Neural progenitor cell (in vitro differentiated cells): ENCODE measurements at regions not wholly inside any gene's neighbourhood (a gene's known extent, or its start where the extent isn't known, plus 50 kb on each side); places are given as distances from the start of the nearest gene placed in this dataset.
A peak's percentile ranks its signal among the peaks of the same experiment; 100 is the strongest.

Experiments used
- DNase-seq: peaks from one replicate; pipeline ENCODE4 v3.0.0-alpha.2; 2016; ENCODE audit warnings: low spot score
- H2AFZ ChIP-seq: fragments of 200-600 bp; sonication (generic); replicated peaks from 2 replicates; pipeline ENCODE4 v1.6.1; 2016; ENCODE audit warnings: antibody characterized with exemption
- H3F3A ChIP-seq: fragments of 200-600 bp; sonication (generic); 2 replicates; pipeline ENCODE4 v1.6.1; 2016; ENCODE audit warnings: antibody characterized with exemption, low read depth
- H3K27ac ChIP-seq: fragments of 200-600 bp; sonication (generic); 2 replicates; pipeline ENCODE4 v1.5.1; 2016; ENCODE audit warnings: mild to moderate bottlenecking
- H3K27me3 ChIP-seq: fragments of 200-600 bp; sonication (generic); 2 replicates; pipeline ENCODE4 v1.6.1; 2016; ENCODE audit warnings: mild to moderate bottlenecking, moderate library complexity
- H3K36me3 ChIP-seq: fragments of 200-600 bp; sonication (generic); 2 replicates; pipeline ENCODE4 v1.5.1; 2016
- H3K4me1 ChIP-seq: fragments of 200-600 bp; sonication (generic); 2 replicates; pipeline ENCODE4 v1.6.1; 2016; ENCODE audit warnings: mixed run types
- H3K4me2 ChIP-seq: fragments of 200-600 bp; sonication (generic); 2 replicates; pipeline ENCODE4 v1.6.1; 2016
- H3K4me3 ChIP-seq: fragments of 200-600 bp; sonication (generic); 2 replicates; pipeline ENCODE4 v1.5.1; 2016
- H3K79me2 ChIP-seq: fragments of 200-600 bp; sonication (generic); 2 replicates; pipeline ENCODE4 v1.6.1; 2016; ENCODE audit warnings: low read depth
- H3K9ac ChIP-seq: fragments of 200-600 bp; sonication (generic); 2 replicates; pipeline ENCODE4 v1.6.1; 2016
- H3K9me3 ChIP-seq: fragments of 200-600 bp; sonication (generic); 2 replicates; pipeline ENCODE4 v1.5.1; 2016; ENCODE audit warnings: low read depth
- H4K20me1 ChIP-seq: fragments of 200-600 bp; sonication (generic); 2 replicates; pipeline ENCODE4 v1.6.1; 2016; ENCODE audit warnings: low read depth
- H3K27ac Mint-ChIP-seq: 3 replicates; pipeline ENCODE4 v1.8.0; 2021; ENCODE audit warnings: mixed read lengths
- H3K27me3 Mint-ChIP-seq: 2 replicates; pipeline ENCODE4 v1.8.0; 2022; ENCODE audit warnings: low read depth, mild to moderate bottlenecking, inconsistent platforms, moderate library complexity, mixed read lengths; ENCODE audit not compliant: insufficient read depth
- H3K36me3 Mint-ChIP-seq: 3 replicates; pipeline ENCODE4 v1.8.0; 2021; ENCODE audit warnings: mixed read lengths
- H3K4me1 Mint-ChIP-seq: 3 replicates; pipeline ENCODE4 v1.8.0; 2021; ENCODE audit warnings: mixed read lengths
- H3K4me3 Mint-ChIP-seq: 3 replicates; pipeline ENCODE4 v1.8.0; 2021; ENCODE audit warnings: mild to moderate bottlenecking, moderate library complexity, mixed read lengths
- H3K9me3 Mint-ChIP-seq: 3 replicates; pipeline ENCODE4 v1.8.0; 2020; ENCODE audit warnings: mixed read lengths
- CTCF ChIP-seq: fragments of 200-600 bp; sonication (generic); IDR thresholded peaks from 2 replicates; pipeline ENCODE4 v1.5.1; 2017; ENCODE audit warnings: antibody characterized with exemption, mild to moderate bottlenecking
- EZH2 ChIP-seq: fragments of 200-600 bp; sonication (generic); IDR thresholded peaks from 2 replicates; pipeline ENCODE4 v1.6.1; 2017; ENCODE audit warnings: antibody characterized with exemption, mild to moderate bottlenecking, moderate library complexity
- EZH2phosphoT487 ChIP-seq: fragments of 200-600 bp; sonication (generic); IDR thresholded peaks from 2 replicates; pipeline ENCODE4 v1.6.1; 2017; ENCODE audit warnings: antibody characterized with exemption

- no peaks in the 10 kb centered on the region for H3K27me3 Mint-ChIP-seq
- Histone ChIP-seq H2AFZ (no peak overlapping the region), H3K9me3 (no peaks in the 10 kb centered on the region), H3K4me3 (no peak overlapping the region), H3F3A (no peaks in the 10 kb centered on the region), H3K27me3 (no peaks in the 10 kb centered on the region), H3K79me2 (no peaks in the 10 kb centered on the region), H3K9ac (no peak overlapping the region), H3K27ac (no peak overlapping the region), H3K4me1 (no peaks in the 10 kb centered on the region), H4K20me1 (no peaks in the 10 kb centered on the region), H3K4me2 (no peak overlapping the region), H3K36me3 (no peaks in the 10 kb centered on the region)
- TF ChIP-seq EZH2 (no peak), CTCF (no peak)
- no peak overlapping the region for H3K27ac Mint-ChIP-seq
- no peak overlapping the region for H3K4me3 Mint-ChIP-seq
- H3K36me3 Mint-ChIP-seq: no peaks in the 10 kb centered on the region
- no peaks in the 10 kb centered on the region for H3K9me3 Mint-ChIP-seq
- no peak for DNase-seq
- H3K4me1 Mint-ChIP-seq: peaks cover 16% of the 10 kb centered on the region
These were observed 357.6 kb upstream of the SOX2 start for GRCh38 chr3:181354140-181354539.

DNA sequence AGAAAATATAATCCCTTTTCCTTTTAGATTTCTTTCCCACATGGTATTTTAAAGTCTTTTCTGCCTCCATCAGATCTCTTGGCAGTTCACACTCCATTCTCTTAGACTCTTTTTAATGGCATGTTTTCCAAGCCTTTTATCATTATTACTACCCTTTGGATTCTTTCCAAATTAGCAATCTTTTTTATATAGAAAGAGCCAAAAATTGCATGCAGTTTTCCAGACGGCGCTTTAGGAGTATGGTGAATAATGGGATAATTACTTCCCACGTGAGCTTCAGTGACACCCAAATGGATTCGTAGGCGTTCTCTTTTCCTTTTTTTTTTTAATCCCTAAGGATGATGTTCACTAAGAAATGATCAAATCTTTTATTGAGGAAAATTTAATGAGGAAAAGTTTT, 354.8 kb upstream of the DNAJC19 start:
- Histone ChIP-seq H3K4me1 (no peaks in the 10 kb centered on the region), H3K4me2 (no peak overlapping the region), H2AFZ (no peak overlapping the region), H3K9me3 (peaks cover 6% of the 10 kb centered on the region), H3K27me3 (no peaks in the 10 kb centered on the region), H3K79me2 (no peaks in the 10 kb centered on the region), H3K36me3 (no peaks in the 10 kb centered on the region), H3K4me3 (no peak overlapping the region), H3K9ac (no peak overlapping the region), H4K20me1 (no peaks in the 10 kb centered on the region), H3K27ac (no peak overlapping the region), H3F3A (no peaks in the 10 kb centered on the region)
- Mint-ChIP-seq H3K27ac (no peak overlapping the region), H3K4me3 (no peak overlapping the region), H3K36me3 (no peaks in the 10 kb centered on the region), H3K9me3 (peaks cover 3% of the 10 kb centered on the region), H3K27me3 (peaks cover 3% of the 10 kb centered on the region), H3K4me1 (peaks cover 3% of the 10 kb centered on the region)
- no peak for DNase-seq
- TF ChIP-seq EZH2 (no peak), EZH2phosphoT487 (no peak), CTCF (no peak)

DNA sequence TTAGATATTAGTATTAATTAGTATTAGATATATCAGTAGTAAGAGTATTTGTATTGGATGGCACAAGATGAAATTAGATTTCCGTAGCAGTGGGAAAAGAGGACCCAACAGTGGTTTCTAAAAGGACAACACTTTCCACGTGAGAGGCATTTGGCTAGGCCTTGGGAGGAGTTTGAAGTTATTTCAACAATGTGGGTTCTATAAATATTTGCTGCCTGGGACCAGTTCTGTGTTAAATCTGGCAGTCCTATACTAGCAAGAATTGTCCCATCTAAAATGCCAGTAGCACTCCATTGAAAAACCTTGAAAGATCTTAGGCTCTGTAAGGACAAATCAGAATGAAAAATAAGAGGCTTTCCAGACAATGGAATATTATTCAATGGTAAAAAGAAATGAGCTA, 347.1 kb upstream of the DNAJC19 start:
- H2AFZ ChIP-seq: no peak overlapping the region
- no peaks in the 10 kb centered on the region for H3K27me3 Mint-ChIP-seq
- no peaks in the 10 kb centered on the region for H3K36me3 ChIP-seq

More for the DNA sequence above, 347.1 kb upstream of the DNAJC19 start:
- Mint-ChIP-seq H3K9me3 (peaks cover 3% of the 10 kb centered on the region), H3K4me1 (peaks cover 3% of the 10 kb centered on the region), H3K36me3 (no peaks in the 10 kb centered on the region), H3K27ac (no peak overlapping the region), H3K4me3 (no peak overlapping the region)
- Histone ChIP-seq H3K27ac (peak overlapping the region; percentile 14), H3K9me3 (peaks cover 6% of the 10 kb centered on the region), H3K9ac (no peak overlapping the region), H3K79me2 (no peaks in the 10 kb centered on the region), H3K4me1 (peaks cover 16% of the 10 kb centered on the region), H3K4me3 (no peak overlapping the region), H4K20me1 (no peaks in the 10 kb centered on the region), H3K27me3 (no peaks in the 10 kb centered on the region), H3F3A (no peaks in the 10 kb centered on the region), H3K4me2 (no peak overlapping the region)
- no peak for DNase-seq
- TF ChIP-seq EZH2 (no peak), EZH2phosphoT487 (no peak), CTCF (no peak)
